Stimulated activated CD4-positive, alpha-beta T cell treated with anti-CD3 and anti-CD28 coated beads, Interleukin-15, amount 100 ng/mL, for 24 hours (primary cell): ENCODE measurements at regions not wholly inside any gene's neighbourhood (a gene's known extent, or its start where the extent isn't known, plus 50 kb on each side); places are given as distances from the start of the nearest gene placed in this dataset.

ENCODE experiments used
- DNase-seq: peaks from one replicate; pipeline ENCODE4 v3.0.0-alpha.2; 2020

- no peak for DNase-seq
Measured at GRCh38 chr5:52504584-52505240, 283.0 kb upstream of the ITGA1 start.

- no peak for DNase-seq
Measured at GRCh38 chr5:52517667-52518066, 270.0 kb upstream of the ITGA1 start.

- no peak for DNase-seq
Measured at GRCh38 chr5:52520171-52520570, 267.5 kb upstream of the ITGA1 start.

- no peak for DNase-seq
Measured at GRCh38 chr5:52521236-52521635, 266.5 kb upstream of the ITGA1 start.

- DNase-seq, result no peak
Measured at GRCh38 chr5:52523701-52524100, 264.0 kb upstream of the ITGA1 start.

- DNase-seq, result no peak
Measured at GRCh38 chr5:52531105-52531504, 256.6 kb upstream of the ITGA1 start.

- no peak for DNase-seq
Measured at GRCh38 chr5:52543594-52543993, 244.1 kb upstream of the ITGA1 start.

- no peak for DNase-seq
Measured at GRCh38 chr5:52544738-52545137, 243.0 kb upstream of the ITGA1 start.

- no peak for DNase-seq
Measured at GRCh38 chr5:52554293-52554692, 233.4 kb upstream of the ITGA1 start.

- no peak for DNase-seq
Measured at GRCh38 chr5:52560366-52560765, 227.3 kb upstream of the ITGA1 start.

- DNase-seq, result no peak
Measured at GRCh38 chr5:52562473-52562872, 225.2 kb upstream of the ITGA1 start.

- no peak for DNase-seq
Measured at GRCh38 chr5:52564587-52564986, 223.1 kb upstream of the ITGA1 start.

- DNase-seq, result no peak
Measured at GRCh38 chr5:52577546-52577945, 210.2 kb upstream of the ITGA1 start.

GRCh38 chr5:52579391-52579790 lies 208.3 kb upstream of the ITGA1 start:
- DNase-seq, result no peak

GRCh38 chr5:52580921-52581320 lies 206.8 kb upstream of the ITGA1 start:
- DNase-seq, result no peak

GRCh38 chr5:52582313-52582712 lies 205.4 kb upstream of the ITGA1 start:
- no peak for DNase-seq

- DNase-seq, result no peak
Measured at GRCh38 chr5:52587131-52587530, 200.6 kb upstream of the ITGA1 start.

GRCh38 chr5:52597625-52598024 lies 190.1 kb upstream of the ITGA1 start:
- DNase-seq, result no peak

GRCh38 chr5:52598968-52599367 lies 188.7 kb upstream of the ITGA1 start:
- DNase-seq, result no peak

- no peak for DNase-seq
Measured at GRCh38 chr5:52603778-52604554, 183.8 kb upstream of the ITGA1 start.

GRCh38 chr5:52605317-52606313 lies 182.1 kb upstream of the ITGA1 start:
- no peak for DNase-seq

- DNase-seq, result no peak
Measured at GRCh38 chr5:52607227-52607824, 180.4 kb upstream of the ITGA1 start.

GRCh38 chr5:52620315-52620714 lies 167.4 kb upstream of the ITGA1 start:
- DNase-seq, result no peak
